Stimulated activated naive B cell treated with anti-CD40 and anti-IgM and Interleukin-4, amounts not matched to agents 10 μg/mL and 1 μg/mL and 100 μg/mL, for 72 hours (primary cell): ENCODE measurements at regions not wholly inside any gene's neighbourhood (a gene's known extent, or its start where the extent isn't known, plus 50 kb on each side); places are given as distances from the start of the nearest gene placed in this dataset.
"Not testable (repeated sequence)": the region's sequence is repeated elsewhere in the genome, so short reads cannot be mapped to it uniquely, and the experiment has no call there.

Source experiments
- ATAC-seq, 2 donors: fragments of 150-1000 bp; cut with Tn5 transposase; replicated peaks; 2 replicates each; pipeline ENCODE4 v1.10.0; 2021; ENCODE audit warnings: moderate library complexity in 1 of 2
- DNase-seq: peaks from one replicate; pipeline ENCODE4 v3.0.0; 2021
- H3K27ac Mint-ChIP-seq: one replicate; pipeline ENCODE4 v1.8.0; 2022; ENCODE audit warnings: mild to moderate bottlenecking, mixed read lengths
- H3K27me3 Mint-ChIP-seq, 2 donors: one replicate each; pipeline ENCODE4 v1.8.0; 2022; ENCODE audit warnings: mixed read lengths in 2 of 2
- H3K36me3 Mint-ChIP-seq, 2 donors: one replicate each; pipeline ENCODE4 v1.8.0; 2022; ENCODE audit warnings: mixed read lengths in 2 of 2, mild to moderate bottlenecking in 1 of 2
- H3K4me1 Mint-ChIP-seq, 2 donors: one replicate each; pipeline ENCODE4 v1.8.0; 2022; ENCODE audit warnings: mixed read lengths in 2 of 2, mild to moderate bottlenecking in 1 of 2
- H3K4me3 Mint-ChIP-seq, 2 donors: one replicate each; pipeline ENCODE4 v1.8.0; 2022; ENCODE audit warnings: mild to moderate bottlenecking in 2 of 2, mixed read lengths in 2 of 2, moderate library complexity in 1 of 2
- H3K9me3 Mint-ChIP-seq, 2 donors: one replicate each; pipeline ENCODE4 v1.8.0; 2022; ENCODE audit warnings: mixed read lengths in 2 of 2, mild to moderate bottlenecking in 1 of 2

- no peaks in the 10 kb centered on the region for H3K36me3 Mint-ChIP-seq
- ATAC-seq (no peak), DNase-seq (no peak)
- no peak overlapping the region for H3K4me3 Mint-ChIP-seq
- no peaks in the 10 kb centered on the region for H3K27me3 Mint-ChIP-seq
- no peaks in the 10 kb centered on the region for H3K4me1 Mint-ChIP-seq
- H3K9me3 Mint-ChIP-seq: peaks cover 0 to 4% of the 10 kb centered on the region in 2 donors
- H3K27ac Mint-ChIP-seq: no peak overlapping the region
Observed at GRCh38 chr1:70587872-70588366, 176.9 kb downstream of the CTH start.

GRCh38 chr1:70593551-70593950, 182.5 kb downstream of the CTH start:
- not testable (repeated sequence) for H3K4me3 Mint-ChIP-seq, H3K4me1 Mint-ChIP-seq, H3K9me3 Mint-ChIP-seq, H3K36me3 Mint-ChIP-seq, DNase-seq, ATAC-seq, H3K27me3 Mint-ChIP-seq, H3K27ac Mint-ChIP-seq

GRCh38 chr1:70608815-70609214, 197.7 kb downstream of the CTH start:
- H3K4me1 Mint-ChIP-seq: no peaks in the 10 kb centered on the region
- no peak overlapping the region for H3K27ac Mint-ChIP-seq
- peaks cover 0 to 4% of the 10 kb centered on the region in 2 donors for H3K9me3 Mint-ChIP-seq
- no peak for ATAC-seq
- no peaks in the 10 kb centered on the region for H3K36me3 Mint-ChIP-seq
- H3K27me3 Mint-ChIP-seq: no peaks in the 10 kb centered on the region
- no peak for DNase-seq
- no peak overlapping the region for H3K4me3 Mint-ChIP-seq

GRCh38 chr1:70610164-70610563, 199.1 kb downstream of the CTH start:
- not testable (repeated sequence) for H3K27ac Mint-ChIP-seq

GRCh38 chr1:70616946-70617345, 205.9 kb downstream of the CTH start:
- DNase-seq: no peak
- no peak for ATAC-seq
- no peaks in the 10 kb centered on the region for H3K36me3 Mint-ChIP-seq
- H3K27ac Mint-ChIP-seq: no peak overlapping the region
- H3K9me3 Mint-ChIP-seq: peaks cover 7 to 13% of the 10 kb centered on the region in 2 donors
- no peaks in the 10 kb centered on the region for H3K27me3 Mint-ChIP-seq
- H3K4me1 Mint-ChIP-seq: no peaks in the 10 kb centered on the region
- H3K4me3 Mint-ChIP-seq: no peak overlapping the region

More at GRCh38 chr1:70610164-70610563, 199.1 kb downstream of the CTH start:
- H3K4me1 Mint-ChIP-seq, H3K36me3 Mint-ChIP-seq, H3K27me3 Mint-ChIP-seq, H3K4me3 Mint-ChIP-seq, H3K9me3 Mint-ChIP-seq, DNase-seq, ATAC-seq: not testable (repeated sequence)

- H3K27me3 Mint-ChIP-seq: no peaks in the 10 kb centered on the region
- H3K4me3 Mint-ChIP-seq: no peak overlapping the region
- H3K9me3 Mint-ChIP-seq: peaks cover 7 to 13% of the 10 kb centered on the region in 2 donors
- ATAC-seq (no peak), DNase-seq (no peak)
- H3K27ac Mint-ChIP-seq: no peak overlapping the region
- no peaks in the 10 kb centered on the region for H3K4me1 Mint-ChIP-seq
- no peaks in the 10 kb centered on the region for H3K36me3 Mint-ChIP-seq
Observed at GRCh38 chr1:70617728-70618127, 206.7 kb downstream of the CTH start.

GRCh38 chr1:70627910-70628309, 216.8 kb downstream of the CTH start:
- ATAC-seq (no peak), DNase-seq (no peak)
- Mint-ChIP-seq H3K9me3 (peaks cover 0 to 10% of the 10 kb centered on the region in 2 donors), H3K36me3 (no peaks in the 10 kb centered on the region), H3K27ac (no peak overlapping the region), H3K27me3 (no peaks in the 10 kb centered on the region), H3K4me3 (no peak overlapping the region), H3K4me1 (no peaks in the 10 kb centered on the region)

- Mint-ChIP-seq H3K9me3 (peaks cover 0 to 10% of the 10 kb centered on the region in 2 donors), H3K27me3 (no peaks in the 10 kb centered on the region), H3K4me3 (no peak overlapping the region), H3K4me1 (no peaks in the 10 kb centered on the region), H3K36me3 (no peaks in the 10 kb centered on the region), H3K27ac (no peak overlapping the region)
- DNase-seq: no peak
- no peak for ATAC-seq
Observed at GRCh38 chr1:70628973-70629372, 217.9 kb downstream of the CTH start.

- Mint-ChIP-seq H3K4me1 (no peaks in the 10 kb centered on the region), H3K9me3 (peaks cover 0 to 8% of the 10 kb centered on the region in 2 donors), H3K27ac (no peak overlapping the region), H3K4me3 (no peak overlapping the region), H3K27me3 (no peaks in the 10 kb centered on the region), H3K36me3 (no peaks in the 10 kb centered on the region)
- DNase-seq: no peak
- ATAC-seq: no peak
Observed at GRCh38 chr1:70633004-70633403, 221.9 kb downstream of the CTH start.

- DNase-seq (no peak), ATAC-seq (no peak)
- Mint-ChIP-seq H3K27me3 (no peaks in the 10 kb centered on the region), H3K4me1 (no peaks in the 10 kb centered on the region), H3K36me3 (no peaks in the 10 kb centered on the region), H3K27ac (no peak overlapping the region), H3K4me3 (no peak overlapping the region), H3K9me3 (no peaks in the 10 kb centered on the region)
Observed at GRCh38 chr1:70635868-70636267, 224.8 kb downstream of the CTH start.

- H3K4me3 Mint-ChIP-seq: no peak overlapping the region
- no peaks in the 10 kb centered on the region for H3K4me1 Mint-ChIP-seq
- no peaks in the 10 kb centered on the region for H3K9me3 Mint-ChIP-seq
- ATAC-seq: no peak
- no peak overlapping the region for H3K27ac Mint-ChIP-seq
- no peak for DNase-seq
- no peaks in the 10 kb centered on the region for H3K27me3 Mint-ChIP-seq
- no peaks in the 10 kb centered on the region for H3K36me3 Mint-ChIP-seq
Observed at GRCh38 chr1:70641868-70642267, 230.8 kb downstream of the CTH start.

- ATAC-seq (no peak), DNase-seq (no peak)
- H3K36me3 Mint-ChIP-seq: no peaks in the 10 kb centered on the region
- no peaks in the 10 kb centered on the region for H3K4me1 Mint-ChIP-seq
- H3K4me3 Mint-ChIP-seq: no peak overlapping the region
- H3K27me3 Mint-ChIP-seq: no peaks in the 10 kb centered on the region
- no peak overlapping the region for H3K27ac Mint-ChIP-seq
- peaks cover 0 to 11% of the 10 kb centered on the region in 2 donors for H3K9me3 Mint-ChIP-seq
Observed at GRCh38 chr1:70656361-70656760, 245.3 kb downstream of the CTH start.

- ATAC-seq (no peak), DNase-seq (no peak)
- Mint-ChIP-seq H3K27me3 (no peaks in the 10 kb centered on the region), H3K36me3 (no peaks in the 10 kb centered on the region), H3K9me3 (peaks cover 0 to 7% of the 10 kb centered on the region in 2 donors), H3K4me3 (no peak overlapping the region), H3K4me1 (no peaks in the 10 kb centered on the region), H3K27ac (no peak overlapping the region)
Observed at GRCh38 chr1:70659891-70660290, 248.8 kb downstream of the CTH start.

GRCh38 chr1:70666381-70667140, 255.5 kb downstream of the CTH start:
- ATAC-seq (no peak), DNase-seq (no peak)
- H3K4me3 Mint-ChIP-seq: no peak overlapping the region
- no peak overlapping the region for H3K27ac Mint-ChIP-seq
- no peaks in the 10 kb centered on the region for H3K4me1 Mint-ChIP-seq
- no peaks in the 10 kb centered on the region for H3K36me3 Mint-ChIP-seq
- no peaks in the 10 kb centered on the region for H3K27me3 Mint-ChIP-seq
- no peaks in the 10 kb centered on the region for H3K9me3 Mint-ChIP-seq

GRCh38 chr1:70667494-70668170, 256.6 kb downstream of the CTH start:
- Mint-ChIP-seq H3K27me3 (no peaks in the 10 kb centered on the region), H3K27ac (no peak overlapping the region), H3K36me3 (no peaks in the 10 kb centered on the region), H3K9me3 (no peaks in the 10 kb centered on the region), H3K4me3 (no peak overlapping the region), H3K4me1 (no peaks in the 10 kb centered on the region)
- ATAC-seq (no peak), DNase-seq (no peak)
